MM.1S (cell line): ENCODE measurements at regions not wholly inside any gene's neighbourhood (a gene's known extent, or its start where the extent isn't known, plus 50 kb on each side); places are given as distances from the start of the nearest gene placed in this dataset.

Experiments used
- DNase-seq: peaks from one replicate; pipeline ENCODE4 v3.0.0-alpha.2; 2015
- H2AFZ ChIP-seq: fragments of 300-600 bp; sonication (generic); 2 replicates; pipeline ENCODE4 v1.6.0; 2016; ENCODE audit warnings: antibody characterized with exemption, low read length
- H3F3A ChIP-seq: fragments of 300-600 bp; sonication (generic); 2 replicates; pipeline ENCODE4 v1.6.1; 2016; ENCODE audit warnings: mild to moderate bottlenecking, antibody characterized with exemption, low read length, moderate library complexity, mixed read lengths; ENCODE audit not compliant: insufficient read depth
- H3K27ac ChIP-seq: fragments of 300-600 bp; sonication (generic); 2 replicates; pipeline ENCODE4 v1.5.1; 2016; ENCODE audit warnings: mild to moderate bottlenecking, low read length
- H3K27me3 ChIP-seq: fragments of 300-600 bp; sonication (generic); replicated peaks from 2 replicates; pipeline ENCODE4 v1.6.0; 2016; ENCODE audit warnings: low read length; ENCODE audit not compliant: insufficient read depth
- H3K36me3 ChIP-seq: fragments of 300-600 bp; sonication (generic); replicated peaks from 2 replicates; pipeline ENCODE4 v1.6.1; 2016; ENCODE audit warnings: mild to moderate bottlenecking, low read length, mixed read lengths; ENCODE audit not compliant: insufficient read depth
- H3K4me1 ChIP-seq: fragments of 300-600 bp; sonication (generic); 2 replicates; pipeline ENCODE4 v1.6.1; 2016; ENCODE audit warnings: low read length, mixed read lengths
- H3K4me2 ChIP-seq: fragments of 300-600 bp; sonication (generic); 2 replicates; pipeline ENCODE4 v1.6.0; 2016; ENCODE audit warnings: low read depth, low read length
- H3K4me3 ChIP-seq: fragments of 300-600 bp; sonication (generic); 2 replicates; pipeline ENCODE4 v1.5.1; 2016; ENCODE audit warnings: low read length, mixed read lengths
- H3K79me2 ChIP-seq: fragments of 300-600 bp; sonication (generic); 2 replicates; pipeline ENCODE4 v1.6.1; 2016; ENCODE audit warnings: mixed run types, low read length, mixed read lengths
- H3K9ac ChIP-seq: fragments of 300-600 bp; sonication (generic); 2 replicates; pipeline ENCODE4 v1.6.1; 2016; ENCODE audit warnings: low read length, mixed read lengths
- H3K9me2 ChIP-seq: fragments of 300-600 bp; sonication (generic); replicated peaks from 2 replicates; pipeline ENCODE4 v1.6.1; 2016; ENCODE audit warnings: mild to moderate bottlenecking, low read length, mixed read lengths; ENCODE audit not compliant: insufficient read depth
- H3K9me3 ChIP-seq: fragments of 300-600 bp; sonication (generic); replicated peaks from 2 replicates; pipeline ENCODE4 v1.6.1; 2016; ENCODE audit warnings: mild to moderate bottlenecking, low read length, mixed read lengths; ENCODE audit not compliant: insufficient read depth
- H4K20me1 ChIP-seq: fragments of 300-600 bp; sonication (generic); 2 replicates; pipeline ENCODE4 v1.6.1; 2016; ENCODE audit warnings: mild to moderate bottlenecking, low read length, moderate library complexity, mixed read lengths; ENCODE audit not compliant: insufficient read depth
- CTCF ChIP-seq: fragments of 300-600 bp; sonication (generic); IDR thresholded peaks from 2 replicates; pipeline ENCODE4 v1.5.1; 2016; ENCODE audit warnings: antibody characterized with exemption, low read length, mixed read lengths
- EZH2 ChIP-seq: fragments of 300-600 bp; sonication (generic); optimal IDR thresholded peaks from 2 replicates; pipeline ENCODE3; 2017; ENCODE audit warnings: low read depth, mild to moderate bottlenecking, antibody characterized with exemption, low read length, mixed read lengths
- EZH2phosphoT487 ChIP-seq: fragments of 300-600 bp; sonication (generic); IDR thresholded peaks from 2 replicates; pipeline ENCODE4 v1.6.1; 2018; ENCODE audit warnings: antibody characterized with exemption, low read length

DNA sequence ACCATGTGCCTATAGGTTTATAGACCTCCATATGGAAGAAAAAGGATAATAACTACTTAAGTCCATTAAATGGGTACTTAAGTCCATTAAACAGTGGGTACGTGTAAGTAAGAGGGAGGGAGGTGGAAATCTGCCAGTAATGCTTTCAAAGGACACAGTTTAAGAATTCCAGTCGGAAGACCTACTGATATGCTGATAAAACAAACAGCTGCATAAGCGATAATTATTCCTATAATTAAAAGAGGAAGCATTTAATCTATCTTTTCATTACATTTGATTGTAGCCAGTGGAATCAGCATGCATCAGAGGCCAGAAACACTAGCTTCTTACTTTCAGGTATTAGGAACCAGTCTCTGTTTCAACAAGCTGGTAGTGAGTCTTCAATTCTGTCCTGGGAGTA is 96.4 kb upstream of the DDX18 start:
- Histone ChIP-seq H4K20me1 (no peaks in the 10 kb centered on the region), H3K36me3 (no peaks in the 10 kb centered on the region), H3K4me1 (no peaks in the 10 kb centered on the region), H3F3A (no peaks in the 10 kb centered on the region), H3K9ac (no peak overlapping the region), H3K27ac (no peak overlapping the region), H3K9me3 (no peaks in the 10 kb centered on the region), H3K27me3 (no peaks in the 10 kb centered on the region), H3K4me2 (no peak overlapping the region), H3K9me2 (no peaks in the 10 kb centered on the region), H2AFZ (no peak overlapping the region), H3K4me3 (no peak overlapping the region), H3K79me2 (no peaks in the 10 kb centered on the region)
- TF ChIP-seq EZH2 (no peak), EZH2phosphoT487 (no peak), CTCF (no peak)
- DNase-seq, result no peak

GRCh38 chr2:117720765-117721164 is 93.7 kb upstream of the DDX18 start:
- H3K27me3 ChIP-seq, result no peaks in the 10 kb centered on the region
- no peak for TF ChIP-seq EZH2
- no peak for TF ChIP-seq EZH2phosphoT487
- no peak for TF ChIP-seq CTCF
- no peak overlapping the region for H3K27ac ChIP-seq

GRCh38 chr2:117723483-117723882 is 91.0 kb upstream of the DDX18 start:
- Histone ChIP-seq H3K9me3 (no peaks in the 10 kb centered on the region), H3K4me1 (no peaks in the 10 kb centered on the region), H3K27ac (no peak overlapping the region), H3K27me3 (no peaks in the 10 kb centered on the region), H3F3A (no peaks in the 10 kb centered on the region), H3K4me2 (no peak overlapping the region), H3K4me3 (no peak overlapping the region), H3K9ac (no peak overlapping the region), H4K20me1 (no peaks in the 10 kb centered on the region), H2AFZ (no peak overlapping the region), H3K79me2 (no peaks in the 10 kb centered on the region), H3K9me2 (no peaks in the 10 kb centered on the region), H3K36me3 (no peaks in the 10 kb centered on the region)
- no peak for TF ChIP-seq CTCF
- no peak for TF ChIP-seq EZH2
- TF ChIP-seq EZH2phosphoT487, result no peak
- DNase-seq, result no peak

More at GRCh38 chr2:117720765-117721164, 93.7 kb upstream of the DDX18 start:
- no peaks in the 10 kb centered on the region for H3K79me2 ChIP-seq
- no peaks in the 10 kb centered on the region for H3K9me2 ChIP-seq
- H3K9ac ChIP-seq, result no peak overlapping the region
- H3K36me3 ChIP-seq, result no peaks in the 10 kb centered on the region
- no peaks in the 10 kb centered on the region for H4K20me1 ChIP-seq
- no peaks in the 10 kb centered on the region for H3K4me1 ChIP-seq
- no peaks in the 10 kb centered on the region for H3F3A ChIP-seq
- H3K4me3 ChIP-seq, result no peak overlapping the region
- H2AFZ ChIP-seq, result no peak overlapping the region
- no peaks in the 10 kb centered on the region for H3K9me3 ChIP-seq
- no peak for DNase-seq
- no peak overlapping the region for H3K4me2 ChIP-seq
